Caco-2 (cell line): ENCODE measurements at regions not wholly inside any gene's neighbourhood (a gene's known extent, or its start where the extent isn't known, plus 50 kb on each side); places are given as distances from the start of the nearest gene placed in this dataset.

ENCODE experiments used
- BruUV-seq: library from RNA; stranded (reverse); fragments of 400-500 nt; replicated peaks from 2 replicates; lab custom pipeline; 2021; lab: Mats Ljungman, UMichigan
- CTCF ChIA-PET: fragments of 300-600 bp; sonication (Branson Sonifier 250); formaldehyde crosslinking; loops from one replicate; lab custom pipeline; 2022; ENCODE audit warnings: antibody characterized with exemption; lab: Charles Lee
- POLR2A ChIA-PET: fragments of 300-600 bp; sonication (Branson Sonifier 250); formaldehyde crosslinking; loops from one replicate; lab custom pipeline; 2022; ENCODE audit warnings: antibody characterized with exemption; lab: Charles Lee
- DNase-seq, 2 experiments: peaks; one replicate each; pipeline versions ENCODE4 v3.0.0 to v3.0.0-alpha.2; 2020 to 2022
- H3K27me3 ChIP-seq: replicated peaks from 2 replicates; pipeline ENCODE4 v1.6.0; 2011; ENCODE audit warnings: low read length; ENCODE audit not compliant: control insufficient read depth, insufficient read depth
- H3K36me3 ChIP-seq: 2 replicates; pipeline ENCODE4 v1.5.1; 2011; ENCODE audit warnings: low read length; ENCODE audit not compliant: control insufficient read depth, insufficient read depth
- H3K4me1 ChIP-seq: fragments of 250-450 bp; sonication (Bioruptor Pico); 2 replicates; pipeline ENCODE4 v1.5.1; 2020; ENCODE audit warnings: mild to moderate bottlenecking
- H3K4me3 ChIP-seq: 2 replicates; pipeline ENCODE4 v1.5.1; 2011; ENCODE audit warnings: low read depth, mild to moderate bottlenecking, control low read depth, low read length
- H3K9me3 ChIP-seq: fragments of 250-450 bp; sonication (Bioruptor Pico); 2 replicates; pipeline ENCODE4 v1.5.1; 2020; ENCODE audit warnings: mild to moderate bottlenecking, moderate library complexity
- H3K27ac Mint-ChIP-seq: one replicate; pipeline ENCODE4 v1.8.0; 2022; ENCODE audit warnings: mixed read lengths; ENCODE audit not compliant: unreplicated experiment
- H3K27me3 Mint-ChIP-seq: one replicate; pipeline ENCODE4 v1.8.0; 2022; ENCODE audit warnings: mixed read lengths; ENCODE audit not compliant: insufficient read depth, unreplicated experiment
- H3K36me3 Mint-ChIP-seq: one replicate; pipeline ENCODE4 v1.8.0; 2022; ENCODE audit warnings: mild to moderate bottlenecking, mixed read lengths; ENCODE audit not compliant: insufficient read depth, unreplicated experiment
- H3K4me1 Mint-ChIP-seq: one replicate; pipeline ENCODE4 v1.8.0; 2022; ENCODE audit warnings: low read depth, mixed read lengths; ENCODE audit not compliant: unreplicated experiment
- H3K4me3 Mint-ChIP-seq: one replicate; pipeline ENCODE4 v1.8.0; 2022; ENCODE audit warnings: mild to moderate bottlenecking, moderate library complexity, mixed read lengths; ENCODE audit not compliant: unreplicated experiment
- H3K9me3 Mint-ChIP-seq: one replicate; pipeline ENCODE4 v1.8.0; 2022; ENCODE audit warnings: mixed read lengths; ENCODE audit not compliant: unreplicated experiment
- CTCF ChIP-seq, 2 experiments: fragments of 200-600 bp in 1 of 2; IDR thresholded peaks; 1 replicate in 1 of 2; 2 replicates in 1 of 2; pipeline versions ENCODE4 v1.5.1 to v1.8.0; 2011 to 2022; ENCODE audit warnings: antibody characterized with exemption in 1 of 2, control low read depth in 1 of 2, inconsistent platforms in 1 of 2, low read depth in 1 of 2, low read length in 1 of 2, mild to moderate bottlenecking in 1 of 2, moderate library complexity in 1 of 2; ENCODE audit not compliant: insufficient read depth in 1 of 2, severe bottlenecking in 1 of 2, unreplicated experiment in 1 of 2
- intact Hi-C: fragments of 100-400 bp; cut with micrococcal nuclease; formaldehyde crosslinking; loops from one replicate; pipeline ENCODE4 v1.10.0; 2022; ENCODE audit not compliant: unreplicated experiment

- CTCF ChIA-PET: no interaction called here
- no peak overlapping the region for H3K27ac Mint-ChIP-seq
- no peaks in the 10 kb centered on the region for H3K9me3 ChIP-seq
- intact Hi-C loops: no loop called here
- POLR2A ChIA-PET: no interaction called here
- no peaks in the 10 kb centered on the region for H3K36me3 Mint-ChIP-seq
- no peaks in the 10 kb centered on the region for H3K36me3 ChIP-seq
- TF ChIP-seq CTCF (IDR thresholded peaks at IDR 0.05; ENCODE audit: insufficient read depth in 1 of 2, low read depth in 1 of 2, low read length in 1 of 2, severe bottlenecking in 1 of 2, unreplicated experiment in 1 of 2): no peak
- H3K4me3 Mint-ChIP-seq: no peak overlapping the region
- no peaks in the 10 kb centered on the region for H3K27me3 ChIP-seq
- H3K4me3 ChIP-seq: no peak overlapping the region
- H3K4me1 ChIP-seq: no peaks in the 10 kb centered on the region
- BruUV-seq: no TSS peak
- no peaks in the 10 kb centered on the region for H3K9me3 Mint-ChIP-seq
- DNase-seq: no peak
- peaks cover 3% of the 10 kb centered on the region for H3K27me3 Mint-ChIP-seq
- H3K4me1 Mint-ChIP-seq: no peaks in the 10 kb centered on the region
Observed at GRCh38 chr3:6809349-6809748, 51.6 kb upstream of the GRM7 start.
